ENCODE measurements at regions not wholly inside any gene's neighbourhood (a gene's known extent, or its start where the extent isn't known, plus 50 kb on each side); places are given as distances from the start of the nearest gene placed in this dataset.

DNA sequence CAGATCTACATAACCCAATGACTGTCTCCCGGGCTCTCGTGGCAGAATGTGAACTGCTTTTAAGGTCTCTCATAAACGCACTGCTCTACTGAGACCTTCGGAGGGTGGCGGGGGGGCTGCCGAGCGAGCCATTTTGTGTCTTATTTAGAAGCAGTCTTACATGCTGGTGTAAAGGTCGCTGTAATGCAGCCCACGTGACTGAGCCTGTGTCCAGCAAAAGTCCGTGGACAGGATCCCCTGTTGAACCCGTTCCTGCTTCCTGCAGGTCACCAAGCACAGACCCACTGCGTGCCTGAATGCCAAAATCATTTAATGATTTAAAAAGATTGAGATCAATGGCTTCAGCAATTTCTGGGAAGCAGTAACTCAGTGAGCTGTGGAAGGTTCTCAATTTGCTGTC is 415.9 kb downstream of the BCOR start:
- no peak for TF ChIP-seq POLR2A (IDR thresholded peaks at IDR 0.05; ENCODE audit: low read depth, low read length)
- no peak for TF ChIP-seq POLR2AphosphoS5 (IDR thresholded peaks at IDR 0.05; ENCODE audit: low read depth, low read length)

Data from GM12892 (cell line).